ENCODE measurements at regions not wholly inside any gene's neighbourhood (a gene's known extent, or its start where the extent isn't known, plus 50 kb on each side); places are given as distances from the start of the nearest gene placed in this dataset.

DNA sequence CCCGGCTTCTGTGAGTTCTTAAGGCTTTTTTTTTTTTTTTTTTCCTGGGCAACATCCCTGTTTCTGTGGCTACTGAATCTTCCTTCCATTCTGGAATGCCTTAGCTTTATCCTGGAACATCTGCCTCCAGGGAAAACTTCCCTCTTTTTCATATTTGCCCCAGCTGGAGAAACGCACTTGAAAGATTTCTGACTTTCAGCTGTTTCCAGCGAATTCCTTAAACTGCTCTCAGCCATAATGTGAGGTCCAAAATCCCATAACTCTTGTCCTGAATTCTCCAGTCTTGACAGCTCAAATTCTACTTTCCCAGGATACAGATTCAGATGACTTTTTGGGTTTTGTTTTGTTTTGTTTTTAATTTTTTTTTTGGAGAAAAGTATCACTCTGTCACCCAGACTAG, 263.6 kb upstream of the AUTS2 start:
- TF ChIP-seq, protein P1, sequence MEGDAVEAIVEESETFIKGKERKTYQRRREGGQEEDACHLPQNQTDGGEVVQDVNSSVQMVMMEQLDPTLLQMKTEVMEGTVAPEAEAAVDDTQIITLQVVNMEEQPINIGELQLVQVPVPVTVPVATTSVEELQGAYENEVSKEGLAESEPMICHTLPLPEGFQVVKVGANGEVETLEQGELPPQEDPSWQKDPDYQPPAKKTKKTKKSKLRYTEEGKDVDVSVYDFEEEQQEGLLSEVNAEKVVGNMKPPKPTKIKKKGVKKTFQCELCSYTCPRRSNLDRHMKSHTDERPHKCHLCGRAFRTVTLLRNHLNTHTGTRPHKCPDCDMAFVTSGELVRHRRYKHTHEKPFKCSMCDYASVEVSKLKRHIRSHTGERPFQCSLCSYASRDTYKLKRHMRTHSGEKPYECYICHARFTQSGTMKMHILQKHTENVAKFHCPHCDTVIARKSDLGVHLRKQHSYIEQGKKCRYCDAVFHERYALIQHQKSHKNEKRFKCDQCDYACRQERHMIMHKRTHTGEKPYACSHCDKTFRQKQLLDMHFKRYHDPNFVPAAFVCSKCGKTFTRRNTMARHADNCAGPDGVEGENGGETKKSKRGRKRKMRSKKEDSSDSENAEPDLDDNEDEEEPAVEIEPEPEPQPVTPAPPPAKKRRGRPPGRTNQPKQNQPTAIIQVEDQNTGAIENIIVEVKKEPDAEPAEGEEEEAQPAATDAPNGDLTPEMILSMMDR (IDR thresholded peaks at IDR 0.05): no peak
- DNase-seq (ENCODE audit: low spot score in 2 of 2): no peak
- H3K27me3 ChIP-seq: no peaks in the 10 kb centered on the region
- H3K27ac ChIP-seq: no peak overlapping the region
- intact Hi-C loops (cut with DNase I): no loop called here
- H3K9me3 ChIP-seq: no peaks in the 10 kb centered on the region
- H3K4me3 ChIP-seq: no peak overlapping the region
- no peaks in the 10 kb centered on the region for H3K36me3 ChIP-seq
- no peaks in the 10 kb centered on the region for H3K4me1 ChIP-seq

DNA sequence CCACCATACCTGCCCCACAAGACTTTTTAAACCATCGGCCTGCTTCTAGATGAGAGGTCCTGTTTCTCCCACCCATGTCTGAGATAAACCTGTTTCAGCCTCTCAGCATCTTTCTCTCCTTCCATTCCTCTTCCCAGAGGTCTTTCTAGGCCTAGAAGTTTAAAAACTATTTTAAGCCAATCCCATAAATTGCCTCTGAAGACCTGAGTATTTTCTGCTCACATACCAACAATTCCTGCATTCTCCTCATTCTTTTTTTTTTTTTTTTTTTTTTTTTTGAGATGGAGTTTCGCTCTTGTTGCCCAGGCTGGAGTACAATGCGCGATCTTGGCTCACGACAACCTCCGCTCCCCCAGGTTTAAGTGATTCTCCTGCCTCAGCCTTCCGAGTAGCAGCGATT, 262.9 kb upstream of the AUTS2 start:
- intact Hi-C loops (cut with DNase I): no loop called here
- H3K4me3 ChIP-seq: no peak overlapping the region
- H3K36me3 ChIP-seq: no peaks in the 10 kb centered on the region
- H3K4me1 ChIP-seq: no peaks in the 10 kb centered on the region
- no peaks in the 10 kb centered on the region for H3K27me3 ChIP-seq
- no peak for DNase-seq (ENCODE audit: low spot score in 2 of 2)
- TF ChIP-seq, protein P1 (IDR thresholded peaks at IDR 0.05): no peak
- no peak overlapping the region for H3K27ac ChIP-seq
- no peaks in the 10 kb centered on the region for H3K9me3 ChIP-seq

DNA sequence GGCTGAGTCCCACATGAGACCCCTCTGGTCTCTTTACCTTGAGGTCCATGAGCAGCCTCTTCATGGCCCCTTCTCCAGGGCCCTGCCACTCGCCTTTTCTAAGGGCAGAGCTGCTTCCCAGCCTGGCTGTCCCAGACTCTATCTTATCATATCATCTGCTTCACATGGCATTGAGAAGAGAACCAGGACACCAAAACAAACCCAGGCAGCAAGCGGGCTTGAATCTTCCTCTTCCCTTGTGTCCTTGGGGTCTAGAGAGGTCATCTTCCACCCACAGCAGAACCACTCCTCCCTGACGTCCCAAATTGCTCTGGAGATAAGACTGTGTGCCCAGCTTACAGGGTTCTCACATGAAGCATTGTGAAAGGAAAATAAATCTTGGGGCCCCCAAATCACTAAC, 261.3 kb upstream of the AUTS2 start:
- no peaks in the 10 kb centered on the region for H3K36me3 ChIP-seq
- no peaks in the 10 kb centered on the region for H3K27me3 ChIP-seq
- no peak overlapping the region for H3K4me3 ChIP-seq
- DNase-seq (ENCODE audit: low spot score in 2 of 2): no peak
- TF ChIP-seq, protein P1 (IDR thresholded peaks at IDR 0.05): no peak
- H3K4me1 ChIP-seq: no peaks in the 10 kb centered on the region
- H3K9me3 ChIP-seq: no peaks in the 10 kb centered on the region
- intact Hi-C loops (cut with DNase I): no loop called here
- H3K27ac ChIP-seq: no peak overlapping the region

DNA sequence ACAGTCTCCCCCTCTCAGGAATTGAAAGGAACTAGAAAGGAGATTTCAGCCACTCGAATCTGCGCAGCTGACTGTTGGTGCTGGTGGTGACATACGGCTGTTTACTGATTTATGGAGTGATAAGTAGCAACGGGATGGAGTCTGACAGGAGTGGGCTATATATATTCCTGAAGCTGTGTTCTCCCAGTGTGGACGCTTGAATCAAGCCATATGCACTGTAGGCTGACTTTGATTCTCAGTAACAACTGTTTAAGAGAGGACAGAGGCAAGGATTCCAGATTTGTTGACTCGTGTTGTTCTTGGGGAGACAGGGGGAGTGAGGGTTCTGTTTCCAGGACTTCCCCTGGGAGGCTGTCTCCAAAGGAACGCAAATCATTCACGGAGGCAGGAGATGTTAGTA, 260.1 kb upstream of the AUTS2 start:
- no peak overlapping the region for H3K27ac ChIP-seq
- H3K9me3 ChIP-seq: no peaks in the 10 kb centered on the region
- H3K4me3 ChIP-seq: no peak overlapping the region
- DNase-seq (ENCODE audit: low spot score in 2 of 2): no peak
- TF ChIP-seq, protein P1 (IDR thresholded peaks at IDR 0.05): no peak
- no peaks in the 10 kb centered on the region for H3K27me3 ChIP-seq
- H3K36me3 ChIP-seq: no peaks in the 10 kb centered on the region
- H3K4me1 ChIP-seq: no peaks in the 10 kb centered on the region
- intact Hi-C loops (cut with DNase I): no loop called here

DNA sequence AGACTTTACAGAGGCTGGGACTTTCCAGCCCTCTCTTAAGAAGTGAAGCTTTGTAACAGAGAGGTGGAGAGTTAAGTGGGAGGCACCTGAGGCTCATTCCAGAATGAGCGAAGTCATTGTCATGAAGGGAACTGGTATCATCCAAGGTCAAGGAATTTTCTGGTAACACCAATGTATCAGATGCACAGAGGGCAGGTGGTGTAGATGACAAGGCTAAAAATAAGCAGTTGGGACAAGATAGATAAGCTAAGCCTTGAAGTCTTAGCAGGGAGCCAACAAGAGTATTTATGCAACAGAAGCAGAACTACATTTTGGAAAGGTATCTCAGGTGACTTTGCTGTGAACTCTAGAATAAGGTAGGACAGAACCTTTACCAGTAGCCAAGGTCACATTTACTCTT, 257.0 kb upstream of the AUTS2 start:
- TF ChIP-seq, protein P1 (IDR thresholded peaks at IDR 0.05): no peak
- Histone ChIP-seq H3K4me3 (no peak overlapping the region), H3K27ac (no peak overlapping the region), H3K36me3 (no peaks in the 10 kb centered on the region), H3K4me1 (no peaks in the 10 kb centered on the region), H3K9me3 (peaks cover 0 to 3% of the 10 kb centered on the region in 2 donors), H3K27me3 (no peaks in the 10 kb centered on the region)
- intact Hi-C loops (cut with DNase I): no loop called here
- no peak for DNase-seq (ENCODE audit: low spot score in 2 of 2)

DNA sequence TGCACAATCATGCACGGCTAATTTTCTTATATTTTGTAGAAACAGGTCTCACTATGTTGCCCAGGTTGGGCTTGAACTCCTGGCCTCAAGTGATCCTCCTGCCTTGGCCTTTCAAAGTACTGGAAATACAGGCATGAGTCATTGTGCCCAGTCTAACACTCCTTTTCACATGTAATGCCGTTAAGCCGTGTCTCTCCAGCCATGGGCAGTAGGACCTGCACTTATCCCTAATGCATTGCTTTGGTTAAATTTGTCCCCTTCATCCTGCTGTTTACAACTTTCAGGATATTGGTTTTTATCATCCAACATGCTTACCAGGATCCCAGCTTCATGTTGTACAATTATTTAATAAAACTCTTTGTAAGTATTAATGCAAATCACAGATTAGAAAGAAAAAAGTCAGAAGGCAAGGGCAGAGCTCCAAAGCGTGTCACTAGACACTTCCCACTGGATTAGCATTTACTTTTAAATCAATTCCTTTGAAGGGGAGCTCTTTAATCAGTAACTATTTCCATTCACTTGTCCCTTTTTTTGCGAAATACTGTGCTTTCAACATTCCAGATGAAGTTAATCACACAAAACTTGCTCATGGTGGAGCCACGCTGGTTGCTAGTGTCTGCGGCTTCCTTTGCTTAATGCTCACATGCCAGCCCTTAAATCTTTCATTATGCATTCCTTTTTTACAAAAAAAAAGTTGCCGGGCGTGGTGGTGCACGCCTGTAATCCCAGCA, 256.0 kb upstream of the AUTS2 start:
- no peaks in the 10 kb centered on the region for H3K36me3 ChIP-seq
- no peak overlapping the region for H3K27ac ChIP-seq
- no peaks in the 10 kb centered on the region for H3K4me1 ChIP-seq
- no peak for DNase-seq (ENCODE audit: low spot score in 2 of 2)
- peaks cover 0 to 3% of the 10 kb centered on the region in 2 donors for H3K9me3 ChIP-seq
- no peaks in the 10 kb centered on the region for H3K27me3 ChIP-seq
- TF ChIP-seq, protein P1 (IDR thresholded peaks at IDR 0.05): no peak
- intact Hi-C loops (cut with DNase I): no loop called here
- no peak overlapping the region for H3K4me3 ChIP-seq
